KMS-11 (cell line): ENCODE measurements at regions not wholly inside any gene's neighbourhood (a gene's known extent, or its start where the extent isn't known, plus 50 kb on each side); places are given as distances from the start of the nearest gene placed in this dataset.

Source experiments
- H2AFZ ChIP-seq: fragments of 200-600 bp; sonication (generic); 2 replicates; pipeline ENCODE4 v1.6.1; 2016; ENCODE audit warnings: antibody characterized with exemption, mixed run types, low read depth
- H3K27ac ChIP-seq: fragments of 200-600 bp; sonication (generic); 2 replicates; pipeline ENCODE4 v1.6.1; 2016; ENCODE audit warnings: mild to moderate bottlenecking, mixed run types
- H3K27me3 ChIP-seq: fragments of 200-600 bp; sonication (generic); 2 replicates; pipeline ENCODE4 v1.6.1; 2017; ENCODE audit warnings: mild to moderate bottlenecking, low read depth, mixed run types, moderate library complexity; ENCODE audit not compliant: insufficient read depth
- H3K36me3 ChIP-seq: fragments of 200-600 bp; sonication (generic); 2 replicates; pipeline ENCODE4 v1.6.1; 2017; ENCODE audit warnings: mild to moderate bottlenecking, mixed run types; ENCODE audit not compliant: insufficient read depth
- H3K4me1 ChIP-seq: fragments of 200-600 bp; sonication (generic); 2 replicates; pipeline ENCODE4 v1.6.1; 2016; ENCODE audit warnings: mild to moderate bottlenecking, low read depth, mixed run types; ENCODE audit not compliant: poor library complexity, severe bottlenecking
- H3K4me2 ChIP-seq: fragments of 200-600 bp; sonication (generic); 2 replicates; pipeline ENCODE4 v1.7.0; 2016; ENCODE audit warnings: mild to moderate bottlenecking, mixed run types
- H3K4me3 ChIP-seq: fragments of 200-600 bp; sonication (generic); IDR thresholded peaks from 2 replicates; pipeline ENCODE4 v1.6.1; 2017; ENCODE audit warnings: low read depth, low read length, mixed read lengths; ENCODE audit not compliant: insufficient read depth
- H3K79me2 ChIP-seq: fragments of 200-600 bp; sonication (generic); 2 replicates; pipeline ENCODE4 v1.6.1; 2016; ENCODE audit warnings: low read depth, mixed run types; ENCODE audit not compliant: insufficient read depth
- H3K9ac ChIP-seq: fragments of 200-600 bp; sonication (generic); 2 replicates; pipeline ENCODE4 v1.6.1; 2016; ENCODE audit warnings: mild to moderate bottlenecking, mixed run types
- H4K20me1 ChIP-seq: fragments of 200-600 bp; sonication (generic); 2 replicates; pipeline ENCODE4 v1.6.1; 2016; ENCODE audit warnings: mild to moderate bottlenecking, mixed run types; ENCODE audit not compliant: insufficient read depth
- TF ChIP-seq, protein P1 (sequence below): fragments of 200-600 bp; sonication (generic); conservative IDR thresholded peaks from 2 replicates; pipeline ENCODE4 v1.6.1; 2017; ENCODE audit warnings: low read depth, mild to moderate bottlenecking, antibody characterized with exemption, low read length, moderate library complexity, mixed read lengths

GRCh38 chr12:83954956-83955601, 957.5 kb downstream of the SLC6A15 start:
- H3K79me2 ChIP-seq = no peaks in the 10 kb centered on the region
- H3K9ac ChIP-seq = no peak overlapping the region
- no peaks in the 10 kb centered on the region for H3K27me3 ChIP-seq
- no peaks in the 10 kb centered on the region for H4K20me1 ChIP-seq
- no peak overlapping the region for H2AFZ ChIP-seq
- H3K36me3 ChIP-seq = no peaks in the 10 kb centered on the region
- TF ChIP-seq, protein P1, sequence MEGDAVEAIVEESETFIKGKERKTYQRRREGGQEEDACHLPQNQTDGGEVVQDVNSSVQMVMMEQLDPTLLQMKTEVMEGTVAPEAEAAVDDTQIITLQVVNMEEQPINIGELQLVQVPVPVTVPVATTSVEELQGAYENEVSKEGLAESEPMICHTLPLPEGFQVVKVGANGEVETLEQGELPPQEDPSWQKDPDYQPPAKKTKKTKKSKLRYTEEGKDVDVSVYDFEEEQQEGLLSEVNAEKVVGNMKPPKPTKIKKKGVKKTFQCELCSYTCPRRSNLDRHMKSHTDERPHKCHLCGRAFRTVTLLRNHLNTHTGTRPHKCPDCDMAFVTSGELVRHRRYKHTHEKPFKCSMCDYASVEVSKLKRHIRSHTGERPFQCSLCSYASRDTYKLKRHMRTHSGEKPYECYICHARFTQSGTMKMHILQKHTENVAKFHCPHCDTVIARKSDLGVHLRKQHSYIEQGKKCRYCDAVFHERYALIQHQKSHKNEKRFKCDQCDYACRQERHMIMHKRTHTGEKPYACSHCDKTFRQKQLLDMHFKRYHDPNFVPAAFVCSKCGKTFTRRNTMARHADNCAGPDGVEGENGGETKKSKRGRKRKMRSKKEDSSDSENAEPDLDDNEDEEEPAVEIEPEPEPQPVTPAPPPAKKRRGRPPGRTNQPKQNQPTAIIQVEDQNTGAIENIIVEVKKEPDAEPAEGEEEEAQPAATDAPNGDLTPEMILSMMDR = no peak
- no peaks in the 10 kb centered on the region for H3K4me1 ChIP-seq
- H3K4me3 ChIP-seq = no peak overlapping the region
- no peak overlapping the region for H3K4me2 ChIP-seq
- H3K27ac ChIP-seq = no peak overlapping the region

DNA sequence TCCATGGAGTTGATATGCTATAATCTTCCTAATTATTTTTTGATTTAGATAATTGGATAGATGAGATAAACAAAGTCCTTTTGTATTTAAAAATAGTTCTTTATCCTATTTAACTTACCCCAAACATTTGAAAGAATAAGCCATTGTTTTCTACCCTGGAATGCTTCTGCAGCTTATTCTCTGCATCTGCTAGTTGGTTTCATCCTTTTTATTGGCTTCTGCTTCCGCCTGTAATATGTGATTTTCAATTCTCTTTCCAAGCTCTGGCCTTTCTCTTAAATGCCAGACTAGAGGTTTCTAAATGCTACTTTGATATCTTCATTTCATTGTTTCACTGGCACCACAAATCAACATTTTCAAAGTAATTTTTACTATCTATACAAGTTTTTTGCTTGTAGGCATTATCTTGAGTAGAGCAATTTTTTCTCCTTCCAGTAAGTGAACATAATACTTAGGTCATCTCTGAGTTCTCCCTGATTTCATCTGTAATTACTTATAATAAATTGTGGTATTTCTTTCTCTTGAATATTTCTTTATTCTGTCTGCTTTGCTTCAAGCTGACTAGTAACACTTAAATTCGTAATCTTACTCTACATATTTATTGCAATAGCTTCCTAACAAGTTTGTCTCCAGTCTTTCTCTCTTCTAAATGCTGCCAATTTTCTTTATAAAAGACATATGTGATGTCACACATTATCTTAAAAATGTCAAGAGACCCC, 958.4 kb downstream of the SLC6A15 start:
- no peak overlapping the region for H3K4me2 ChIP-seq
- no peaks in the 10 kb centered on the region for H3K27me3 ChIP-seq
- TF ChIP-seq, protein P1 = no peak
- H2AFZ ChIP-seq = no peak overlapping the region
- no peak overlapping the region for H3K27ac ChIP-seq
- no peak overlapping the region for H3K4me3 ChIP-seq
- H3K36me3 ChIP-seq = no peaks in the 10 kb centered on the region
- no peak overlapping the region for H3K9ac ChIP-seq
- H3K79me2 ChIP-seq = no peaks in the 10 kb centered on the region
- H3K4me1 ChIP-seq = no peaks in the 10 kb centered on the region
- no peaks in the 10 kb centered on the region for H4K20me1 ChIP-seq

DNA sequence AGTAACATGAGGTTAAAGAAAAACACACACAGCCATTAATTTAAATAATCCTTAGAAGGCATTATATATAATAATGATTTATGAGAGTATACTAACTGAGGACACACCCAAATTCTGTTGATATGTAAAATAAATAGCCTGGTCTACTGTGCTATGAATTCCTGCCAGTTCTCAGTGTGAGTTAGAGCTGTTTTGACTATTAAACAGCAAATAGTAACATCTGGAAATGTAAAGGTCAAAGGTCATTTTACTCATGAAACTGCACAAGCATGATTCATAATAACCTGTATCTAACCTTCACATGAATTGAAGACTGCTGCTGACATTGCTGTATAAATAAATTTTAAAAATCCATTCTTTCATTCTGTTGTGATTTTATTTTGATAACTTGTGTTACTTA, 966.7 kb downstream of the SLC6A15 start:
- Histone ChIP-seq H4K20me1 (no peaks in the 10 kb centered on the region), H3K27me3 (no peaks in the 10 kb centered on the region), H3K4me1 (peaks cover 5% of the 10 kb centered on the region), H3K9ac (no peak overlapping the region), H2AFZ (no peak overlapping the region), H3K27ac (no peak overlapping the region), H3K4me2 (no peak overlapping the region), H3K36me3 (no peaks in the 10 kb centered on the region), H3K79me2 (no peaks in the 10 kb centered on the region), H3K4me3 (no peak overlapping the region)
- TF ChIP-seq, protein P1 = no peak

- Histone ChIP-seq H3K27ac (no peak overlapping the region), H3K4me3 (no peak overlapping the region), H3K27me3 (no peaks in the 10 kb centered on the region), H3K4me1 (no peaks in the 10 kb centered on the region), H3K9ac (no peak overlapping the region), H3K4me2 (no peak overlapping the region), H2AFZ (no peak overlapping the region), H3K79me2 (no peaks in the 10 kb centered on the region), H3K36me3 (no peaks in the 10 kb centered on the region), H4K20me1 (no peaks in the 10 kb centered on the region)
- TF ChIP-seq, protein P1 = no peak
Measured at GRCh38 chr12:83939718-83940117, 972.9 kb downstream of the SLC6A15 start.
